IPS DF 4.7 (cell line): ENCODE measurements at regions not wholly inside any gene's neighbourhood (a gene's known extent, or its start where the extent isn't known, plus 50 kb on each side); places are given as distances from the start of the nearest gene placed in this dataset.

ENCODE experiments used
- DNase-seq: peaks from one replicate; pipeline ENCODE4 v3.0.0-alpha.2; 2013; ENCODE audit warnings: low spot score; ENCODE audit errors: extremely low read depth

DNA sequence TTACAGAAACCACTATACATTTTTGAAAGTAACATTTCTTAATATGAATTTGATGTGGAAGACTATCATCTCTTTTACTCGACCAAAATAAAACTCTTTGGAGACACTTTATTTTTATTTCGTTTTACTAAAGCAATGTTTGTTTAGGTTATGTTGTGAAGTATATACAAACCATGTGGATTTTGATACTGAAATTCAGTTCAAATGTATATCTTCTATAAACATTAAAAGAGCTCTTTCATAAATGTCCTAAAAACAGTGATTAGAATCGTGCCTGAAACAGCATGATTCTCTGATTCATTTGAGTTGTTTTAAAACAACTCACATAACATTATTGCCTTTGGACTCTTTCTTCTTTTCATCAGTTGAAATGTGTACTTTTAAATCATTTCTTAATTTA, 373.7 kb upstream of the GOLIM4 start:
- no peak for DNase-seq

- peak; percentile 56 for DNase-seq
These were observed 371.5 kb upstream of the GOLIM4 start for GRCh38 chr3:168467115-168467714.

DNA sequence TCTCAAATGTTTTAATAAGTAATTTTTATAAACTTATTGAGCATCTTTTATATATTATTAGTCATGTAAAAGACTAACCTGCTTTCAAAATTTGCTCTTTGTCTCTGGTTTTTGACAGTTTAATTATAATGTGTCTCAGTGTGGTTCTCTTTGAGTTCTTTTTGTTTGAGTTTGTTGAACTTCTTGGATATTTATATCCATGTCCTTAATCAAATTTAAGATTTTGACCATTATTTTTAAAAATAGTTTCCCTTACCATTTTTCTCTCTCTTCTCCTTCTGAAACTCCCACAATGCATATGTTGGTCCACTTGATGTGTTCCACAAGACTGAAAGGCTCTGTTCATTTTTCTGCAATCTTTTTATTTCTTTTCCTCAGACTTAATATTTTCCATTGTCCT, 366.1 kb upstream of the GOLIM4 start:
- no peak for DNase-seq

- no peak for DNase-seq
These were observed 363.6 kb upstream of the GOLIM4 start for GRCh38 chr3:168459226-168459784.

DNA sequence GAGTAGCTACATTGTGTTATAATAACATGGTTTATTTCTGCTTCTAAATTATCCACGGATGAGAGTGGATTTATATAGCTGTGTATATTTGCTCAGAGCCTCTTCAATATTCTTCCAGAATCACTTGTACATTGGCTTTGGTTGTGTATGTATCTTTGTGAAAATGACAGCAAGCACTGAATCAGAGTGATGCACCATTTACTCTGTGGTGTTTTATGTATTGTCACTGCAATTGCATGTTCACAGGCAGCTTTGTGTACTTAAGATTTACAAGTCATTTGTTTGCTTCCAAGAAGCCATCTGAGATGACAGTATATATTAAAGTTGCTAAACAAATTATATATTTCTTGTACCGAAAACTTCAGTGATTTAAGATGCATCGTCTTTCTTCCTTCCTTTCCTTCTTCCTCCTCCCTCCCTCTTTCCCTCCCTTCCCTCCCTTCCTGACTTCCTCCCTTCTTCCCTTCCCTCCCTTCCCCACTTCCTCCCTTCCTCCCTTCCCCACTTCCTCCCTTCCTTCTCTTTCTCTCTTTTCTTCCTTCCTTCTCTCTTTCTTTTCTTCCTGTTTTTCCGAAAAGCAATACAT, 362.3 kb upstream of the GOLIM4 start:
- no peak for DNase-seq

DNA sequence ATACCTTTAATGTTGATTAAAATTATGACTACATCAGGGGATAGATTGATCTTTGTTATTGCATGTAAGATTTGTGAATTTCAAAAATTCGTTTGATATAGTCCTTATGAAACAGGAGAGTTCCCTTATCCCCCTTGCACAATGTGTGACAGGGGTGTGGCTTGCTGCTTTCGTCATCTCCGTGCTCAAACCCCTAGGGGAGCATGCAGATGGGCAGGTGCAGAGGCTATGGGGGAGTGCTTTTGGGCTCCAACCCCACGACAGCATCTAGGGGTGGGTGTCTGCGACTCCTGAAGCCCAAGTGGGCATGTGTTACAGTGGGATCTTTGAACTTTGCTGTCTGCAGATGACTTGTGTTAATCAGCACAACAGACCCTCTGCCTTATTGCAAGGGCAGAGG, 360.1 kb upstream of the GOLIM4 start:
- no peak for DNase-seq

- no peak for DNase-seq
These were observed 357.9 kb upstream of the GOLIM4 start for GRCh38 chr3:168453623-168454022.

- no peak for DNase-seq
These were observed 348.2 kb upstream of the GOLIM4 start for GRCh38 chr3:168443965-168444364.

DNA sequence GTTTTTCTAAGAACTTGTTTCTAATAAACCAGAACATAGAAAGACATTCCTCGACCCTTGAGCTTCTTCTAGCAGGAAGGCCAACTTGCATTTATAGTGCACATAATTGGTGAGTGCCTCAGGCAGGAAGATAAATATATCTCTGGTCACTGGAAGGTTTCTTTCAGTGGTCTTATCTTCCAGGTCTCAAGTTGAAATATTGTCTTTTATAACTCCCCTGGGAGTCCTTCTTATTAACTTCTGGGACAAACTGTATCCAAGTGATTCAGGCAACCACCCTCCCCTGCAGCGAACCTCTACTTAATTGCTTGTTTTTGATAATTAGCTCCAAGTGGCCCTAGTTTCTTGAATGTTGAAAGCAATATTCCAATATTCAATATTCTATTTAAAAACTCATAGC, 346.8 kb upstream of the GOLIM4 start:
- DNase-seq = no peak

GRCh38 chr3:168436245-168436724, 340.6 kb upstream of the GOLIM4 start:
- DNase-seq = no peak

GRCh38 chr3:168431491-168431890, 335.8 kb upstream of the GOLIM4 start:
- no peak for DNase-seq

- no peak for DNase-seq
These were observed 332.2 kb upstream of the GOLIM4 start for GRCh38 chr3:168427835-168428475.

DNA sequence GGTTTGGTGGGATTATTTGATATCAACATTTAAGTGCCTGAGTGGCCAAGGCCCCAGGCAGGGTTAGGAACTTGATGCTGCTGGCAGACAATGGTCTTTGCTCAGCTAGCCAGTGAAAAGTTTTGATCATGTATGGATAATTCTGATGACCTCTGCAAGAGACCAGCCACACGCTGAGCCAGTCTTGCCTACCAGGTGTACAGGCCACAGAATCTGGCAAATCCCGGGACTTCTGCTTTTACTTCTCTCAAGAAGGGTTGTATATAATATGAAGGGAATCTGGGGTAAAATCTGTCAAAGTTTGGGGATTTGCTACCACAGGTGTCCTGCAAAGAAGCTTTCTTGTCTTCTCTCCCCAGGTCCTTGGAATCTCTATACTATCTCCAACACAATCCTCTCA, 331.4 kb upstream of the GOLIM4 start:
- no peak for DNase-seq

DNA sequence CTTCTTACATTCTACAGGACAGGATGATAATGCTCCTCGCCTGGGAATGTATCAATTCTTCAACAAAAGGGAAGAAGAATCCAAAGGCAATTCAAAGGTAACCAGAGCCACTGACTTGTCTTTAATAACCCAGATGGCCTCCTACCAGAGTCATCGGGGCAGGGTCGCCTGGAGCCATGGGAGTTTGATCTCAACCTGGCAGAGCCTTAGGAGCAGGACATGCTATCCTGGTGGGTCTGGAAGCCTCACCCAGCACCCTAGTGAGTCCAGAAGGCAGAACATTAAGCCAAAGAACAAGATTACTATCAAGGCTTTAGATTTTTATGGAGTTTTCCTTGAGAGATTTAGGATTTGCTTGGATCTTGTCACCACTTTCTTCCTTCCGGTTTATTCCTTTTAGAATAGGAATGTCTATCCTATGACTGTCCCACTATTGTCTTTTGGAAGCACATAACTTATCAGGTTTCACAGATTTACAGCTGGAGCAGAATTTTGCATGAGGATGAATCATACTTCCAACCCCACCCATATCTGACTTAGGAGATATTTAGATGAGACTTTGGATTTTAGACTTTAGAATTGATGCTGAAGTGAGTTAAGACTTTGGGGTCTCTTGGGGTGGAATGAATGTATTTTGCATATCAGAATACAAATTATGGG, 330.3 kb upstream of the GOLIM4 start:
- no peak for DNase-seq

GRCh38 chr3:168424059-168424734, 328.5 kb upstream of the GOLIM4 start:
- no peak for DNase-seq

DNA sequence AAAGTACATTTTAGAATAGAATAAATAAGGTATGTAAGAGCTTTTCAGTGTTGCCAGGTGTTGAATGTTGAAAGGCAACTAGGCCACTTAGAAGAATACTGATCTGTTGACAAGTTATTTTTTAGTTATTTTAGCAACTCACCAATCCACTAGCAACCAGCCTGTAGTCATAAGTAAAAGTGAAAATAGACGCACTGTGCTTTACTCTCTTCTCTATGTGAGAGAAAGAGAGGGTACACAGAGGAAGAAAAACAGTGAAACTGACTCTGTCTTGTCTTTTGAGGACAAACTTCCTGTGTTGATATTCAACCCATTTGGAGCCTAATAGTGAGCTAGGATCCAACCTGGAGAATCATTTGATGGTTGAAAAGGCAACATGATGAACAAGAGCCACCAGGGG, 327.1 kb upstream of the GOLIM4 start:
- DNase-seq = no peak

GRCh38 chr3:168419091-168419490, 323.4 kb upstream of the GOLIM4 start:
- DNase-seq = no peak

GRCh38 chr3:168417016-168417415, 321.3 kb upstream of the GOLIM4 start:
- DNase-seq = no peak

- no peak for DNase-seq
These were observed 320.7 kb upstream of the GOLIM4 start for GRCh38 chr3:168416446-168416845.

DNA sequence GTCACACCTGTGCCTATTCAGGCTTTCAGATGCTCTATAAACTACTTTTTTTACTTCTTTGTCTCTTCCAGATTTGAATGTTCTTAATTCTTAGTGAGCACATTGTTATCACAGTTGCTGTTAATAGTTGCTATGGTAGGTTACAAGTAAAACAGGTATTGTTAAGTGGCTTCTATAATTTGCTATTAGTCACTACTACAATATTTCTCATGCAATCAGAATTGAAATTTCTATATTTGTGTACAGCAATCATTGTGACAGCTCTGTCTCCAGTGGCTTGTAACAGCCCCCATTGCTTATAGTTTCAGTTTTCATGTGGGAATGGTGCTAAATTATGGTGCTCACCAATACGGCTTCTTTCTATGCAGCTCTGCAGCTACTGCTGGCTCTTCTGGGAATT, 318.4 kb upstream of the GOLIM4 start:
- DNase-seq = no peak

DNA sequence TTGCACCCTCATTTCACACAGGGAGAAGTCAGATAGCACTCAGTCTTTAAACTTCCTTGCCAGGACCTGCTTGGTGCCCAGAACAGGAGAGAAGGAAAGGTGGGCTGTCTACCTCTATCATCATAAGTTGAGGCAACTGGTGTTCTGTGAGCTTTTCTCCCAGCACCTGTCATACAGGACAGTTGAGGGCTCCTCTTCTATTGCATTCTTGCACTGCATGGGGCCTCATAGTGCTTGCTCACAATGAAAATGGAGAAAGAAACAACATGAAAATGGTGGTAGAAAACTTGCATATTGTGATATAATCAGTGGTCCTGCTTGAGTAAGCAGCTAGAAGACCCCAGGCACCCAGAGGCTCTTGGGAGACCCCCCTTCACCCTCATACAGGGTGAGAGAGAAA, 311.7 kb upstream of the GOLIM4 start:
- no peak for DNase-seq

DNA sequence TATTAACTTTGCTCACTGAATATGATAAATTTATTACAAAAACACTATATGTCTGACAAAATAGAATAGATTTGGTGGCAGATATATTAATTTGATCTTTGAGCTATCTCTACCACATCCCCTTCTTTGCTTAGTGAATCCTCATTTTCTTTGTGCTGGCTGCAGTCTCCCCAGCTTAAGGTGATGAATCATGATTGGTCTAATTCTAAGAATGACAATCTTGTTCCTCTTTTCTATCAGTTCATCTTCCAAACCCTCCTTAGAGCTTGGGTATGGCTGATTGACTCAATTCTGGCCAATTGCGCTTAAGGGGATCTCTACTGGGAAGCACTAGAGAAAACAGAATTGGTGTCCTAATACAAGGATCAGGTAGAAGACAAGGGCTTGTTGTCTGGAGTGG, 309.6 kb upstream of the GOLIM4 start:
- no peak for DNase-seq
